ENCODE measurements at regions not wholly inside any gene's neighbourhood (a gene's known extent, or its start where the extent isn't known, plus 50 kb on each side); places are given as distances from the start of the nearest gene placed in this dataset.
"Not testable (repeated sequence)": the region's sequence is repeated elsewhere in the genome, so short reads cannot be mapped to it uniquely, and the experiment has no call there.

DNA sequence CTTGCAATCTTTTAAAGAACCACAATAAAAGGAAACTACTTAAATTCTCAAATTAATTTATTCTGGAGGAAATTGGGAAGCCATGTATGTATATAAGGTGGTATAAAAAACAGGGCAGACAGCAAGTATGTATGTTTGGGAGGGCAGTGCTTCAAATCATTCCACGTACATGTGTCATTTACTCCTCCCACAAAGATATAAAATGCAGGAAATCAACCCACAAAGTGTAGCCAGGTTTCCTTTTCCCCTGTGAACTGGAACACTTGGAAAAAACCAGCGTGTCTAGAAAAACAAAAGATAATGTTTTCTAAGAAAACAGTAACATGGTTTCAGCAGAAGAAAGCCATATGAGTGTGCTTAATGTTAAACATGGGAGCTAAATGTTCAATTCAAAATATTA lies 156.7 kb upstream of the FAM47A start:
- no peaks in the 10 kb centered on the region for H3K4me1 ChIP-seq (ENCODE audit: control insufficient read depth in 3 of 3, insufficient read depth in 2 of 3, low read depth in 1 of 3, low read length in 2 of 3)
- no peaks in the 10 kb centered on the region for H3K36me3 ChIP-seq (ENCODE audit: control insufficient read depth in 3 of 3, insufficient read depth in 2 of 3, low read depth in 1 of 3, low read length in 3 of 3)
- FAIRE-seq (no peak), DNase-seq (no peak)
- H3K9me3 ChIP-seq (ENCODE audit: control insufficient read depth in 2 of 2, insufficient read depth in 1 of 2, low read depth in 1 of 2, low read length in 1 of 2) = no peaks in the 10 kb centered on the region
- no peaks in the 10 kb centered on the region for H3K27me3 ChIP-seq (ENCODE audit: control insufficient read depth in 3 of 3, insufficient read depth in 3 of 3, low read length in 3 of 3)
- H3K27ac ChIP-seq (ENCODE audit: low read depth in 1 of 3, low read length in 2 of 3) = no peak overlapping the region
- WGBS, 3 donors = 25 to 44% (median 40%) methylated on average over 2 of the region's 2 CpGs
- no peak overlapping the region for H3K4me3 ChIP-seq (ENCODE audit: low read depth in 1 of 3, low read length in 3 of 3)

DNA sequence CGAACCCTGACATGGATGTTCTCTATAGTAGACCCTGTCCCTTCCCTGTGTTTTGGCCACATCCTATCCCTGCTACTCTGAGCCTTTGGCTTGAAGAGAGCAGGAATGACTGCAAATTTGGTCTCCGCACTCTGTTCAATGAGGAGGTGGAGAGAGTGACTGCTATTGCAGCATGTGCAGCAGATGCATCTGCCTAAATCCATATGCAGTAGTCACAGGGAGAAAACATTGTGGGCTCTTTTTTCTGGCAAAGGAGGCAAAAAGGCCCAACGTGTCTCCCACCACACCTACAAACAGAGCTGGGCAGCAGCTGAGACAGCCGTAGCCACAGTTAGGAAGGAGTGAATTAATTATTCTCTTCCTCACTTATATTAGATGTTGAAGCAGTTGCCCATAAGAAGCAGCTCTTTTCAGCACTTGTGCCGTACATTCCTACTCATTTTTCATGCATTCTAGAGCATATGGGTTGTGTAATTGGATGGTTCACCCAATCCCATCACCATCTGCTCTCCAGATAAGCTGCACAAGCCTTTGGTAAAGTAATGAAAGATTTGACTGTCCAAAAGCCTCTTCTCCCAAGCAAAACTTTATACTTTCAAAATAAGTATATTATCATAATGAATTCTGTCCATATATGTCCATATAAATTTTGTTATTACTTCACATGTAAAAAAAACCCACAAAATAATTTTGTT lies 147.9 kb upstream of the FAM47A start:
- Histone ChIP-seq H3K4me3 (ENCODE audit: low read depth in 1 of 3, low read length in 3 of 3) (no peak overlapping the region), H3K27ac (ENCODE audit: low read depth in 1 of 3, low read length in 2 of 3) (no peak overlapping the region), H3K36me3 (ENCODE audit: control insufficient read depth in 3 of 3, insufficient read depth in 2 of 3, low read depth in 1 of 3, low read length in 3 of 3) (no peaks in the 10 kb centered on the region), H3K27me3 (ENCODE audit: control insufficient read depth in 3 of 3, insufficient read depth in 3 of 3, low read length in 3 of 3) (no peaks in the 10 kb centered on the region), H3K9me3 (ENCODE audit: control insufficient read depth in 2 of 2, insufficient read depth in 1 of 2, low read depth in 1 of 2, low read length in 1 of 2) (no peaks in the 10 kb centered on the region), H3K4me1 (ENCODE audit: control insufficient read depth in 3 of 3, insufficient read depth in 2 of 3, low read depth in 1 of 3, low read length in 2 of 3) (no peaks in the 10 kb centered on the region)
- FAIRE-seq = no peak
- 71 to 78% (median 71%) methylated on average over 5 of the region's 5 CpGs for WGBS, 3 donors
- DNase-seq = no peak

DNA sequence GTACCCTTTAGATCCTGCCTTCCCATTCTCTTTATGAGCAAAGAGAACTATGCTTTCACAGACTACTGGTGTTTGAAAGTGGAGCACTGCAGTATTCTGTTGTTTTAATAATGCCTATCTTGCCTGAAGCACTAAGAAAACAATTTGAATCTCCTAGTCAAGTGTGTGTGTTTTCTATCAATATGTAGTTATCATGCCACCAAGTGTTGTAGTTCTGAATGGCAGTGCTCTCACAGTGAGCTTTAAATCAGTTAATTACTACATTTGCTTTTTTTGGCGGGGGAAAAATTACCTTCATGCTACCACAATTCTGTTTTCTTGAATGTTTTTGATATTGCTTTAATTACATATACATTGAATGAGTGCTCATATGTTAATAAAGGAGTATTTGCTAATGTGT lies 143.6 kb upstream of the FAM47A start:
- FAIRE-seq (no peak), DNase-seq (peak in 1 of 2 donors; percentile 1)
- WGBS, 3 donors = 0 to 36% (median 7%) methylated on average over 1 of the region's 1 CpG
- H3K4me3 ChIP-seq (ENCODE audit: low read depth in 1 of 3, low read length in 3 of 3) = no peak overlapping the region
- no peaks in the 10 kb centered on the region for H3K36me3 ChIP-seq (ENCODE audit: control insufficient read depth in 3 of 3, insufficient read depth in 2 of 3, low read depth in 1 of 3, low read length in 3 of 3)
- no peaks in the 10 kb centered on the region for H3K4me1 ChIP-seq (ENCODE audit: control insufficient read depth in 3 of 3, insufficient read depth in 2 of 3, low read depth in 1 of 3, low read length in 2 of 3)
- H3K27me3 ChIP-seq (ENCODE audit: control insufficient read depth in 3 of 3, insufficient read depth in 3 of 3, low read length in 3 of 3) = no peaks in the 10 kb centered on the region
- no peaks in the 10 kb centered on the region for H3K9me3 ChIP-seq (ENCODE audit: control insufficient read depth in 2 of 2, insufficient read depth in 1 of 2, low read depth in 1 of 2, low read length in 1 of 2)
- H3K27ac ChIP-seq (ENCODE audit: low read depth in 1 of 3, low read length in 2 of 3) = no peak overlapping the region

DNA sequence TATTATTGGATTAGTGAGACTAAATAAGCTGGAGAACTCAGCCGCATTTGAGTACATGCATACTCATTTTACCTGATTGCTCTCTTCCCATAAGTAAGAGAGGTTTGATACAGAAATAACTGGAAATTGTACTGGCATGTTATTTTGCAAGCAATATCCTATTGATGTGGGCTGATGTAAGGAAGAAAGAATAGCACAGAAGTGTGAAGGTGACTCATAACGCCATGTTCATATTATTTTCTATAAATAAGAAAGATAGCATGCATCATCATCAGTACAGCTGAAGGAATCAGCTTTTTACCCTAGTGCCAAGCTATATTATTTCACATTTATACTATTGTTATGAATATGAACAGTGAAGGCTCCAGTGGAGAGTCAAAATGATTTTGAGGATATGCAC lies 138.3 kb upstream of the FAM47A start:
- H3K4me1 ChIP-seq (ENCODE audit: control insufficient read depth in 3 of 3, insufficient read depth in 2 of 3, low read depth in 1 of 3, low read length in 2 of 3) = no peaks in the 10 kb centered on the region
- DNase-seq = no peak
- no peak overlapping the region for H3K4me3 ChIP-seq (ENCODE audit: low read depth in 1 of 3, low read length in 3 of 3)
- WGBS, 3 donors = 79 to 90% (median 88%) methylated on average over 2 of the region's 2 CpGs
- H3K9me3 ChIP-seq (ENCODE audit: control insufficient read depth in 2 of 2, insufficient read depth in 1 of 2, low read depth in 1 of 2, low read length in 1 of 2) = no peaks in the 10 kb centered on the region
- no peaks in the 10 kb centered on the region for H3K27me3 ChIP-seq (ENCODE audit: control insufficient read depth in 3 of 3, insufficient read depth in 3 of 3, low read length in 3 of 3)
- H3K36me3 ChIP-seq (ENCODE audit: control insufficient read depth in 3 of 3, insufficient read depth in 2 of 3, low read depth in 1 of 3, low read length in 3 of 3) = no peaks in the 10 kb centered on the region
- no peak overlapping the region for H3K27ac ChIP-seq (ENCODE audit: low read depth in 1 of 3, low read length in 2 of 3)
- FAIRE-seq = no peak

DNA sequence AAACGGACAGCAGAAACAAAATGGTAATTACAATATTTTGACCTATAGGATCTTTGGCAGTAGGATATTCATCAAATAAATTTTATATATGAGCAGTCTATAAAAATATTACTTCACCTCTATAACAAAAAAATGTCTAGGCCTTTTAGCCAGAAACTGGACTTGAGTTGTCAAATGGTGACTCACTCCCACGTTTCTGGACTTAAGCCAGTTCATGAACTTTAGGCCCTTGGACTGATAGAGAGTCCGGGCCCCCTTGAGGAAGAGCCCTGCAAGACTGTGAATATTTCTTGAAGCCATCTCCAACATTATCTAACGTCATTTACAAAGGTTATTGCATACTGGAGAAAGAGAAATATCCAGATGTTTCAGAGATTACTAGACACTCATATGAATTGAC lies 106.8 kb upstream of the FAM47A start:
- Histone ChIP-seq H3K9me3 (ENCODE audit: control insufficient read depth in 2 of 2, insufficient read depth in 1 of 2, low read depth in 1 of 2, low read length in 1 of 2) (no peaks in the 10 kb centered on the region), H3K4me3 (ENCODE audit: low read depth in 1 of 3, low read length in 3 of 3) (no peak overlapping the region), H3K27me3 (ENCODE audit: control insufficient read depth in 3 of 3, insufficient read depth in 3 of 3, low read length in 3 of 3) (no peaks in the 10 kb centered on the region), H3K36me3 (ENCODE audit: control insufficient read depth in 3 of 3, insufficient read depth in 2 of 3, low read depth in 1 of 3, low read length in 3 of 3) (no peaks in the 10 kb centered on the region), H3K27ac (ENCODE audit: low read depth in 1 of 3, low read length in 2 of 3) (no peak overlapping the region), H3K4me1 (ENCODE audit: control insufficient read depth in 3 of 3, insufficient read depth in 2 of 3, low read depth in 1 of 3, low read length in 2 of 3) (no peaks in the 10 kb centered on the region)
- WGBS, 3 donors = 43 to 65% (median 55%) methylated on average over 4 of the region's 4 CpGs
- DNase-seq (peak in 1 of 2 donors; percentile 1), FAIRE-seq (no peak)

DNA sequence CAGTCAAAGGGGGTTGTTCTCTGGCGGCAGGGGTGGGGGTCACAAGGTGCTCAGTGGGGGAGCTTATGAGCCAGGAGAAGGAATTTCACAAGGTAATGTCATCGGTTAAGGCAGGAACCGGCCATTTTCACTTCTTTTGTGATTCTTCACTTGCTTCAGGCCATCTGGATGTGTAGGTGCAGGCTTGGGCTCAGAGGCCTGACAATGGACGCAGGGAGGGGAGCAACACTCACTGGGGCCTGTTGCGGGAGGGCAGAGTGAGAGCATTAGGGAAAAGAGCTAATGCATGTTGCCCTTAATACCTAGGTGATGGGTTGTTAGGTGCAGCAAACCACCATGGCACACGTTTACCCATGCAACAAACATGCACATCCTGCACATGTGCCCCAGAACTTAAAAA lies 98.0 kb upstream of the FAM47A start:
- WGBS, 3 donors = 65 to 88% (median 65%) methylated on average over 5 to 6 of the region's 6 CpGs
- not testable (repeated sequence) for H3K4me3 ChIP-seq (ENCODE audit: low read depth in 1 of 3, low read length in 3 of 3); H3K4me1 ChIP-seq (ENCODE audit: control insufficient read depth in 3 of 3, insufficient read depth in 2 of 3, low read depth in 1 of 3, low read length in 2 of 3); H3K27me3 ChIP-seq (ENCODE audit: control insufficient read depth in 3 of 3, insufficient read depth in 3 of 3, low read length in 3 of 3); H3K9me3 ChIP-seq (ENCODE audit: control insufficient read depth in 2 of 2, insufficient read depth in 1 of 2, low read depth in 1 of 2, low read length in 1 of 2); H3K36me3 ChIP-seq (ENCODE audit: control insufficient read depth in 3 of 3, insufficient read depth in 2 of 3, low read depth in 1 of 3, low read length in 3 of 3); H3K27ac ChIP-seq (ENCODE audit: low read depth in 1 of 3, low read length in 2 of 3); DNase-seq; FAIRE-seq

DNA sequence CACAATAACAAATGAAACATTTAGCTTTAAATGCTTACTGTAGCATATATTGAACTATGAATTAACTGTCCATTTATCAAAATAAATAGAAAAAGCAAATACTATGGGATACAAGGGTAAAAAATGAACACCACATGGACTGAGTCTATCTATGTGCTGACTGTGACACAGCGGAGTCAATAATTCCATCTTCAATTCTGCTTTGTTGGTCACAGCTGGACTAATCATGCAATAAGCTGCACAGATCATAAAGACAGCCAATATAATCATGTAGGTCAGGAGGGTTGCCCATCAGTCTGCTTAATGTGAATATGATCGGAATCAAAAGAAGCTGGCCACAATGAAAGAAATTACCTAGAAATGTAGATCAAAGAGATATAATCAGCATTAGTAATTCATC lies 95.7 kb upstream of the FAM47A start:
- Histone ChIP-seq H3K4me3 (ENCODE audit: low read depth in 1 of 3, low read length in 3 of 3) (no peak overlapping the region), H3K36me3 (ENCODE audit: control insufficient read depth in 3 of 3, insufficient read depth in 2 of 3, low read depth in 1 of 3, low read length in 3 of 3) (no peaks in the 10 kb centered on the region), H3K9me3 (ENCODE audit: control insufficient read depth in 2 of 2, insufficient read depth in 1 of 2, low read depth in 1 of 2, low read length in 1 of 2) (peaks cover 0 to 2% of the 10 kb centered on the region in 2 donors), H3K27ac (ENCODE audit: low read depth in 1 of 3, low read length in 2 of 3) (no peak overlapping the region), H3K4me1 (ENCODE audit: control insufficient read depth in 3 of 3, insufficient read depth in 2 of 3, low read depth in 1 of 3, low read length in 2 of 3) (no peaks in the 10 kb centered on the region), H3K27me3 (ENCODE audit: control insufficient read depth in 3 of 3, insufficient read depth in 3 of 3, low read length in 3 of 3) (no peaks in the 10 kb centered on the region)
- DNase-seq = no peak
- 90 to 95% (median 94%) methylated on average over 2 of the region's 2 CpGs for WGBS, 3 donors
- no peak for FAIRE-seq

DNA sequence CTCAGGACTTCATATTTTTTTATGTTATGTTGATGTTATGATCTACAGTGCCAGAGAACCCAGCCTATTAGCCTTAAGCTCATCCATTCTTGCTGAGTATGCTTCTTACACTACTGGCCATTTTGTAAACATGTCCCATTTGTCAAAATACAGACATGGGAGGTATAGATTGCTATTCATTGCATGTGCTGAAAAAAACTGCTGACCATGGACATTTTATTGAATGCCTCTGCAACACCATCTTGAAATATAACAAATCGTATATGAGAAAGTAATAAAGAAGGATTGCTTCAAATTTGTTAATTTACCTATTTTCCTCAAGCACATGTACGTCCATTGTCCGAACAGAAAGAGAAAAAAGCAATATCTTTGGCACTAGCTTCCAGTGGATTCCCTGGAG lies 91.5 kb upstream of the FAM47A start:
- no peak overlapping the region for H3K4me3 ChIP-seq (ENCODE audit: low read depth in 1 of 3, low read length in 3 of 3)
- peaks cover 0 to 2% of the 10 kb centered on the region in 2 donors for H3K9me3 ChIP-seq (ENCODE audit: control insufficient read depth in 2 of 2, insufficient read depth in 1 of 2, low read depth in 1 of 2, low read length in 1 of 2)
- DNase-seq (no peak), FAIRE-seq (no peak)
- whole genome bisulfite sequencing, 3 donors = 50 to 85% (median 69%) methylated on average over 3 of the region's 3 CpGs
- no peaks in the 10 kb centered on the region for H3K4me1 ChIP-seq (ENCODE audit: control insufficient read depth in 3 of 3, insufficient read depth in 2 of 3, low read depth in 1 of 3, low read length in 2 of 3)
- H3K36me3 ChIP-seq (ENCODE audit: control insufficient read depth in 3 of 3, insufficient read depth in 2 of 3, low read depth in 1 of 3, low read length in 3 of 3) = no peaks in the 10 kb centered on the region
- no peaks in the 10 kb centered on the region for H3K27me3 ChIP-seq (ENCODE audit: control insufficient read depth in 3 of 3, insufficient read depth in 3 of 3, low read length in 3 of 3)
- no peak overlapping the region for H3K27ac ChIP-seq (ENCODE audit: low read depth in 1 of 3, low read length in 2 of 3)

DNA sequence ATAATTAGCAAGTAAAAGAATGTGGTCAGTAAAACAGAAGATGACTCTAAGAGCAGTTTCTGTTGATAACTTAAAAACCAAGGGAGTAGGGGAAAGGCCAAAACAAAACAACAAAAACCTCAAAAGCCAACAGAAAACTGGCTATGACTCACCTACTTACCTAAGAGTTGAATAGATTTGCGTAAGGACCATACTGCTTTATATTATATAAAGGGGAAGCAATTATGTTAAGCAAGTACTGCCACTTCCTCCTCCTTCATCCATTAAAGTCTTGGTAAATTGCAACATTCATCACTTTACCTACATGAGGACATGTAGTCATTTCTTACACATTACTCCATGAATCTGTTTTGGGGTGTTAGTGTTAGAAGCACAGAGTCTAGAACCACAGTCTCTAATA lies 85.9 kb upstream of the FAM47A start:
- H3K36me3 ChIP-seq (ENCODE audit: control insufficient read depth in 3 of 3, insufficient read depth in 2 of 3, low read depth in 1 of 3, low read length in 3 of 3) = no peaks in the 10 kb centered on the region
- no peak overlapping the region for H3K27ac ChIP-seq (ENCODE audit: low read depth in 1 of 3, low read length in 2 of 3)
- no peaks in the 10 kb centered on the region for H3K9me3 ChIP-seq (ENCODE audit: control insufficient read depth in 2 of 2, insufficient read depth in 1 of 2, low read depth in 1 of 2, low read length in 1 of 2)
- WGBS, 3 donors = 79 to 85% (median 83%) methylated on average over 1 of the region's 1 CpG
- FAIRE-seq (no peak), DNase-seq (no peak)
- H3K4me1 ChIP-seq (ENCODE audit: control insufficient read depth in 3 of 3, insufficient read depth in 2 of 3, low read depth in 1 of 3, low read length in 2 of 3) = no peaks in the 10 kb centered on the region
- H3K27me3 ChIP-seq (ENCODE audit: control insufficient read depth in 3 of 3, insufficient read depth in 3 of 3, low read length in 3 of 3) = no peaks in the 10 kb centered on the region
- H3K4me3 ChIP-seq (ENCODE audit: low read depth in 1 of 3, low read length in 3 of 3) = no peak overlapping the region
